Pancreas (tissue), 10 donors: ENCODE measurements at regions not wholly inside any gene's neighbourhood (a gene's known extent, or its start where the extent isn't known, plus 50 kb on each side); places are given as distances from the start of the nearest gene placed in this dataset.

Experiments
- ATAC-seq, 4 donors: fragments of 200-7000 bp; cut with Tn5 transposase; one replicate each; pipeline versions ENCODE4 v1.8.0 to v1.9.1; 2020; ENCODE audit warnings: mild to moderate bottlenecking in 4 of 4, moderate library complexity in 4 of 4
- DNase-seq, 6 donors: peaks; one replicate each; pipeline ENCODE4 v3.0.0-alpha.2; 2020
- FAIRE-seq: peaks from 2 replicates; lab custom pipeline; 2012; peaks lifted over from hg19 to GRCh38; lab: Jason Lieb, UNC
- H3K27ac ChIP-seq, 4 donors: fragments of 200-600 bp; sonication (generic); 1 replicate in 3 of 4; 2 replicates in 1 of 4; pipeline versions ENCODE4 v1.5.0 to v1.8.0; 2020
- H3K27me3 ChIP-seq, 4 donors: fragments of 200-600 bp; one replicate each; pipeline ENCODE4 v1.8.0; 2021
- H3K36me3 ChIP-seq, 3 donors: fragments of 200-600 bp; sonication (generic) in 1 of 3; one replicate each; pipeline versions ENCODE4 v1.5.0 to v1.8.0; 2020 to 2021
- H3K4me1 ChIP-seq, 3 donors: fragments of 200-600 bp; one replicate each; pipeline ENCODE4 v1.8.0; 2021
- H3K4me3 ChIP-seq, 4 donors: fragments of 200-600 bp; sonication (generic) in 2 of 4; one replicate each; pipeline versions ENCODE4 v1.5.0 to v1.8.0; 2020 to 2021
- H3K9me3 ChIP-seq, 4 donors: fragments of 200-600 bp; one replicate each; pipeline ENCODE4 v1.8.0; 2021
- WGBS, 2 donors: extraction: QIAGEN DNeasy Blood & Tissue Kit; methylation state at CpG; one replicate each; pipeline ENCODE4 v1.1.7; 2013; 5-methylcytosine and 5-hydroxymethylcytosine counted together
- intact Hi-C, 3 donors: fragments of 100-400 bp; cut with DNase I; formaldehyde crosslinking; loops; one replicate each; pipeline versions ENCODE4 v1.11.1 to v1.14.2; 2022
- TF ChIP-seq, protein P1 (sequence below), 4 donors: fragments of 200-600 bp; sonication (generic) in 3 of 4; IDR thresholded peaks; one replicate each; pipeline versions ENCODE4 v1.5.0 to v1.8.0; 2021; ENCODE audit warnings: antibody characterized with exemption in 4 of 4
- donor health status: healthy with polysubstance abuse.
- donor health status: DM: no; HTN: no; CAD: no; lungs with moderate emphysema.
- donor health status: DM: no; HTN: no; CAD: no.
- donor health status: control.
- donor health status: control.
- donor health status: Bipolar disorder and iron deficiency.
- donor health status: DM: yes; HTN: yes; CAD: no.
- donor health status: DM: no; HTN: no; CAD: no.
- donor health status: DM: no; HTN: no; CAD: no.
- donor health status: DM: yes; HTN: yes; CAD: no.

DNA sequence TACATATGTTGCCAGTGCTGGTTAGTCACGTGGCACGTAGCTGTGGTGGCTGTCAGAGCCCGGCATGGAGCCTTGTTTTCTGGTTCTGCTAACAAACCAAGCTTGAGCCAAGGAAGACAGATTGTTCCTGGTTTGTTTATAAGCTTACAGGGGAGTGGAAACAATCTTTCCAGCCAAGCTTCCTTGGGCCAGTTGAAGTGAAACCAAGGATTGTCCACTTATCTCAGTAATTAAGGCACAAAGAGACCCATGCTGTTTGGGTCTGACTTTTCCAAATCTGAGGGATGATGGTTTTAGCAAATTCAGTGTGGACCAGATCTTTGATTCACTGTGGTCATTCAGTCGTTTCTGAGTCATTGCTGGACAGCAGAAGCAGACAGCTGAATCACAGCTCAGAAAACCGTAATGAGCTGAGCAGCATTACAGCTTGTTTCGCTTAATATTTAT is 297.3 kb upstream of the COBL start:
- no peak overlapping the region for H3K27ac ChIP-seq
- no peak for FAIRE-seq
- intact Hi-C loops: no loop called here
- peak in 3 of 4 donors; percentile 17 to 63 (median 23) for ATAC-seq
- 35 to 43% methylated on average over 6 of the region's 6 CpGs for WGBS, 2 donors
- H3K36me3 ChIP-seq: no peaks in the 10 kb centered on the region
- H3K4me1 ChIP-seq: no peaks in the 10 kb centered on the region
- H3K27me3 ChIP-seq: no peaks in the 10 kb centered on the region
- no peaks in the 10 kb centered on the region for H3K9me3 ChIP-seq
- DNase-seq: no peak
- no peak overlapping the region for H3K4me3 ChIP-seq
- TF ChIP-seq, protein P1, sequence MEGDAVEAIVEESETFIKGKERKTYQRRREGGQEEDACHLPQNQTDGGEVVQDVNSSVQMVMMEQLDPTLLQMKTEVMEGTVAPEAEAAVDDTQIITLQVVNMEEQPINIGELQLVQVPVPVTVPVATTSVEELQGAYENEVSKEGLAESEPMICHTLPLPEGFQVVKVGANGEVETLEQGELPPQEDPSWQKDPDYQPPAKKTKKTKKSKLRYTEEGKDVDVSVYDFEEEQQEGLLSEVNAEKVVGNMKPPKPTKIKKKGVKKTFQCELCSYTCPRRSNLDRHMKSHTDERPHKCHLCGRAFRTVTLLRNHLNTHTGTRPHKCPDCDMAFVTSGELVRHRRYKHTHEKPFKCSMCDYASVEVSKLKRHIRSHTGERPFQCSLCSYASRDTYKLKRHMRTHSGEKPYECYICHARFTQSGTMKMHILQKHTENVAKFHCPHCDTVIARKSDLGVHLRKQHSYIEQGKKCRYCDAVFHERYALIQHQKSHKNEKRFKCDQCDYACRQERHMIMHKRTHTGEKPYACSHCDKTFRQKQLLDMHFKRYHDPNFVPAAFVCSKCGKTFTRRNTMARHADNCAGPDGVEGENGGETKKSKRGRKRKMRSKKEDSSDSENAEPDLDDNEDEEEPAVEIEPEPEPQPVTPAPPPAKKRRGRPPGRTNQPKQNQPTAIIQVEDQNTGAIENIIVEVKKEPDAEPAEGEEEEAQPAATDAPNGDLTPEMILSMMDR (IDR thresholded peaks at IDR 0.05): no peak

DNA sequence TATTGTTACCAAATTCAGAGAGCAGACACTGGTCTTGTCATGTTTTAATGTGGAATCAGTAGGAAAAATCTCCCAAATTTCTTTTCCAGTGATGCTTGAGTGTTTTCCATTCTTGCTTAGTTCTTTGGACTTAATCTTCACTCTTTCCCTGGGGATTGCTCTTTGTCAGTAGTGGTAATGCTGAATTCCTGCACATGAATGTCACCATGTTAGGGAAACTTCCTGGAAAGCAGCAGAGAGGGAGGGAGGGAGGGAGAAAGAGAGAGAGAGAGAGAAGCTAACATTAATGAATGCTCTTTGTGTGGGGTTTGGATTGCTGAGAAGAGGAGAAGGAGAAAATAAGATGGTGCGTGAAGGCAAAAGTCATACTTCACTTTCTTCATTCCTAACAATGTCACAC is 295.3 kb upstream of the COBL start:
- TF ChIP-seq, protein P1 (IDR thresholded peaks at IDR 0.05): no peak
- H3K4me1 ChIP-seq: no peaks in the 10 kb centered on the region
- DNase-seq: no peak
- WGBS, 2 donors: 25 to 53% methylated on average over 1 of the region's 1 CpG
- no peak for ATAC-seq
- no peak for FAIRE-seq
- intact Hi-C loops: no loop called here
- H3K27me3 ChIP-seq: no peaks in the 10 kb centered on the region
- no peak overlapping the region for H3K4me3 ChIP-seq
- H3K27ac ChIP-seq: no peak overlapping the region
- no peaks in the 10 kb centered on the region for H3K9me3 ChIP-seq
- no peaks in the 10 kb centered on the region for H3K36me3 ChIP-seq

DNA sequence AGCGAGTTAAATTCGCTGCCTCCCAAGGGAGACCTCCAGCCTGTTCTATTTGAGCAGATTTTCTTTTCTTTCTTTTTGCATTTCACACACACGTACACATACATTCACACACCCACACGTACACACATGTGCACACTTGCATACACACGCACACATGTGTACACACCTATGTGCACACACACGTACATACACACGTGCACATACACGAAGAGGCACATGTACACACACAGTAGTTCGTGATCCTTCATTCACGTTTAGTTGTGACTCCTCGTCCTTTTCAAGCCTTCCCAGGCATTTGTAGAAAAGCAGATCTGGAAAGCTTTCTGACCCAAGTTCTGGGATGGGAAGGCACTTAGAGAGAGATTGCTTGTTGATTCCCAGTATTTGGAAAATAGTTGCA is 290.8 kb upstream of the COBL start:
- no peak for FAIRE-seq
- Histone ChIP-seq H3K9me3 (no peaks in the 10 kb centered on the region), H3K27ac (no peak overlapping the region), H3K4me1 (no peaks in the 10 kb centered on the region), H3K27me3 (no peaks in the 10 kb centered on the region), H3K4me3 (no peak overlapping the region), H3K36me3 (no peaks in the 10 kb centered on the region)
- TF ChIP-seq, protein P1 (IDR thresholded peaks at IDR 0.05): no peak
- DNase-seq: no peak
- 61 to 76% methylated on average over 11 of the region's 11 CpGs for WGBS, 2 donors
- no peak for ATAC-seq
- intact Hi-C loops: no loop called here

DNA sequence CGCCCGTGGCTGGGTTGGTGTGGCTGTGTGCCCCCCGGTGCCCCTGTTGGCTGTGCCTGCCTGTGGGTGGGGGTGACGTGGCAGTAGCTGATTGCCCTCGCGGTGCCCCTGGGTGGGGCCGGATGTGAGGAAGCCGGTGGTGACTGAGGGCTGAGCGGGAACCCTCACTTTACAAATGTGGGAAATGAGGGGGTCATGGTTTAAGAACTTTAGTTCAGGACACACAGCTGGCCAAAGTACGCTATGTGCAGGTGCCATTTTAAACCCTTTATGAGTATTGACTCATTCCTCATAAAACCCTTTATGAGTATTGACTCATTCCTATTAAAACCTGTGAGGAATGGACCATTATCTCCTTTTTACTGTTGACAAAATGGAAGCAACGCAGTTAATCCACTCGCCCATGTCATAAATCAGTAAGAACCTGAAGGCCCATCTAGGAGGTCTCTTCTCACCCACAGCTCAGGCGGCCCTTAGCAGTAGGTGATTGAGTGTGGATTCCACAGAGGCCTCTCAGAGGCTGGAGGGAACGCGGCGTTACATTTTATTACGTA is 290.1 kb upstream of the COBL start:
- DNase-seq (no peak), ATAC-seq (no peak), FAIRE-seq (no peak)
- no peaks in the 10 kb centered on the region for H3K9me3 ChIP-seq
- H3K4me3 ChIP-seq: no peak overlapping the region
- no peaks in the 10 kb centered on the region for H3K4me1 ChIP-seq
- H3K27ac ChIP-seq: no peak overlapping the region
- 66 to 77% methylated on average over 17 of the region's 17 CpGs for WGBS, 2 donors
- TF ChIP-seq, protein P1 (IDR thresholded peaks at IDR 0.05): no peak
- H3K36me3 ChIP-seq: no peaks in the 10 kb centered on the region
- H3K27me3 ChIP-seq: no peaks in the 10 kb centered on the region
- intact Hi-C loops: no loop called here

DNA sequence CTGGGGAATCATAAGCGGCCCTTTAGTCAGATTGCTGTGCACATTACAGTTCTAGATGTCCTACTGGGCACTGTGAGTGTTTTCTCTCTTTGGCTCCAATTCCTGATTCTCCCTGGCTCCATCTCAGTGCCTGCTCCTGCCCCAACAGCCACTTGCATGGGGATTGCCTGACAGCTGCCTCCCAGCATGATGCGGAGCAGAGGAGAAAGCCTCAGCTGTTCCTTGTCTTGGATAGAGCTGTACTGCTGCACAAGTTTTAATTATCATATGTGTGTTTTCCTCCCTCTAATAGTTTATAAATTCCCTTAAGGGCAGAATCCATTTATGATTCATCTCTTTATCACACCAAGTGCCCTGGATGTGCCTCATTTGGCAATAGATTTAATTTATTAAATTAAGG is 285.8 kb upstream of the COBL start:
- TF ChIP-seq, protein P1 (IDR thresholded peaks at IDR 0.05): no peak
- DNase-seq (no peak), FAIRE-seq (no peak), ATAC-seq (no peak)
- WGBS, 2 donors: 80 to 89% methylated on average over 2 of the region's 2 CpGs
- Histone ChIP-seq H3K27me3 (no peaks in the 10 kb centered on the region), H3K4me3 (no peak overlapping the region), H3K27ac (no peak overlapping the region), H3K9me3 (no peaks in the 10 kb centered on the region), H3K4me1 (no peaks in the 10 kb centered on the region), H3K36me3 (no peaks in the 10 kb centered on the region)
- intact Hi-C loops: no loop called here
